A549 (cell line): ENCODE measurements at regions not wholly inside any gene's neighbourhood (a gene's known extent, or its start where the extent isn't known, plus 50 kb on each side); places are given as distances from the start of the nearest gene placed in this dataset.

Experiments
- ATAC-seq, 2 experiments: fragments of 200-7000 bp in 1 of 2; fragments of >200 bp in 1 of 2; cut with Nextera tagmentation in 1 of 2; cut with Tn5 transposase in 1 of 2; 3 replicates each; pipeline versions ENCODE4 v1.8.0 to v1.9.1; 2018 to 2020; ENCODE audit warnings: mild to moderate bottlenecking in 1 of 2, moderate library complexity in 1 of 2
- CTCF ChIA-PET: fragments of 300-600 bp; sonication (Branson Sonifier 250); formaldehyde crosslinking; extraction: SDS; loops from one replicate; lab custom pipeline; 2021; ENCODE audit warnings: antibody characterized with exemption, inconsistent platforms; lab: Yijun Ruan, JAX
- POLR2A ChIA-PET: fragments of 350-600 bp; formaldehyde crosslinking; extraction: SDS; loops from one replicate; lab custom pipeline; 2021; ENCODE audit warnings: antibody characterized with exemption, inconsistent platforms; lab: Yijun Ruan, JAX
- DNase-seq, 2 experiments: peaks; one replicate each; pipeline versions ENCODE4 v3.0.0 to v3.0.0-alpha.2; 2011 to 2016; ENCODE audit warnings: low read depth in 1 of 2, low spot score in 1 of 2
- FAIRE-seq: peaks from 2 replicates; lab custom pipeline; 2011; peaks lifted over from hg19 to GRCh38; lab: Jason Lieb, UNC
- H3K27ac ChIP-seq, 2 experiments: fragments of >200 bp; sonication (Bioruptor Twin); formaldehyde crosslinking; 3 replicates each; pipeline ENCODE4 v1.5.1; 2016 to 2017
- H3K4me1 ChIP-seq: fragments of >200 bp; sonication (Bioruptor Twin); formaldehyde crosslinking; 3 replicates; pipeline ENCODE4 v1.6.1; 2016
- H3K4me2 ChIP-seq: fragments of >200 bp; sonication (Bioruptor Twin); formaldehyde crosslinking; 3 replicates; pipeline ENCODE4 v1.6.1; 2016
- H3K4me3 ChIP-seq: fragments of >200 bp; sonication (Bioruptor Twin); formaldehyde crosslinking; 3 replicates; pipeline ENCODE4 v1.5.1; 2016
- H3K9me3 ChIP-seq: fragments of >200 bp; sonication (Bioruptor Twin); formaldehyde crosslinking; 3 replicates; pipeline ENCODE4 v1.6.1; 2016
- BHLHE40 ChIP-seq: IDR thresholded peaks from 2 replicates; pipeline ENCODE4 v1.6.1; 2012; ENCODE audit warnings: low read depth, low read length, inconsistent platforms
- CEBPB ChIP-seq, 2 experiments: fragments of >200 bp in 1 of 2; sonication (Bioruptor Twin) in 1 of 2; formaldehyde crosslinking in 1 of 2; IDR thresholded peaks; 2 replicates each; pipeline ENCODE4 v1.6.1; 2012 to 2016
- CHD4 ChIP-seq: fragments of 200-600 bp; sonication (generic); IDR thresholded peaks from 2 replicates; pipeline ENCODE4 v1.6.1; 2016; ENCODE audit warnings: antibody characterized with exemption, mild to moderate bottlenecking, borderline replicate concordance
- EHF ChIP-seq: fragments of 250-450 bp; sonication (Bioruptor Pico); IDR thresholded peaks from 2 replicates; pipeline ENCODE4 v1.5.0; 2020; ENCODE audit warnings: mild to moderate bottlenecking
- EHMT2 ChIP-seq: fragments of 200-600 bp; sonication (generic); IDR thresholded peaks from 2 replicates; pipeline ENCODE4 v1.6.1; 2016; ENCODE audit warnings: antibody characterized with exemption, low read depth, mild to moderate bottlenecking, moderate library complexity
- EP300 ChIP-seq, 2 experiments: fragments of >200 bp; sonication (Bioruptor Twin); formaldehyde crosslinking; IDR thresholded peaks; 2 replicates in 1 of 2; 3 replicates in 1 of 2; pipeline ENCODE4 v1.6.1; 2016 to 2017
- ESRRA ChIP-seq: fragments of 150-350 bp; IDR thresholded peaks from 2 replicates; pipeline ENCODE4 v1.6.1; 2014; ENCODE audit warnings: mild to moderate bottlenecking, low read length, borderline replicate concordance
- FOSB ChIP-seq: fragments of 250-450 bp; sonication (Bioruptor Pico); IDR thresholded peaks from 2 replicates; pipeline ENCODE4 v1.5.0; 2020; ENCODE audit warnings: mild to moderate bottlenecking, moderate library complexity
- HEYL ChIP-seq: fragments of 250-450 bp; sonication (Bioruptor Pico); IDR thresholded peaks from 2 replicates; pipeline ENCODE4 v1.8.0; 2021; ENCODE audit warnings: mild to moderate bottlenecking, moderate library complexity
- HOXA7 ChIP-seq: fragments of 250-450 bp; sonication (Bioruptor Pico); IDR thresholded peaks from 2 replicates; pipeline ENCODE4 v1.5.0; 2020; ENCODE audit warnings: mild to moderate bottlenecking, moderate library complexity
- HOXB13 ChIP-seq: fragments of 250-450 bp; sonication (Bioruptor Pico); IDR thresholded peaks from 2 replicates; pipeline ENCODE4 v1.5.0; 2020; ENCODE audit warnings: low read depth, mild to moderate bottlenecking, moderate library complexity
- HOXB5 ChIP-seq: fragments of 250-450 bp; sonication (Bioruptor Pico); IDR thresholded peaks from 2 replicates; pipeline ENCODE4 v1.5.0; 2020; ENCODE audit warnings: mild to moderate bottlenecking, moderate library complexity
- KDM5A ChIP-seq: fragments of 200-600 bp; sonication (generic); IDR thresholded peaks from 2 replicates; pipeline ENCODE4 v1.6.1; 2016; ENCODE audit warnings: antibody characterized with exemption, mild to moderate bottlenecking
- MAZ ChIP-seq: fragments of 150-350 bp; IDR thresholded peaks from 2 replicates; pipeline ENCODE4 v1.6.1; 2014; ENCODE audit warnings: antibody characterized with exemption, low read depth, low read length, borderline replicate concordance
- NR3C1 ChIP-seq: fragments of >200 bp; sonication (Bioruptor Twin); formaldehyde crosslinking; IDR thresholded peaks from 3 replicates; pipeline ENCODE4 v1.6.1; 2017
- PHF8 ChIP-seq: fragments of 200-600 bp; sonication (generic); IDR thresholded peaks from 2 replicates; pipeline ENCODE4 v1.6.1; 2016; ENCODE audit warnings: low read depth, mild to moderate bottlenecking, antibody characterized with exemption, moderate library complexity, borderline replicate concordance
- POLR2A ChIP-seq: IDR thresholded peaks from 2 replicates; pipeline ENCODE4 v1.6.1; 2012; ENCODE audit warnings: mild to moderate bottlenecking, low read length
- RAD21 ChIP-seq, 2 experiments: fragments of >200 bp in 1 of 2; sonication (Bioruptor Twin) in 1 of 2; formaldehyde crosslinking in 1 of 2; IDR thresholded peaks in 1 of 2; conservative IDR thresholded peaks in 1 of 2; 2 replicates in 1 of 2; 3 replicates in 1 of 2; pipeline ENCODE4 v1.6.1; 2012 to 2018; ENCODE audit warnings: inconsistent platforms in 1 of 2
- RARB ChIP-seq: fragments of 250-450 bp; sonication (Bioruptor Pico); IDR thresholded peaks from 2 replicates; pipeline ENCODE4 v1.8.0; 2021; ENCODE audit warnings: mild to moderate bottlenecking, moderate library complexity
- RFX5 ChIP-seq: fragments of 450-650 bp; IDR thresholded peaks from 2 replicates; pipeline ENCODE4 v1.7.1; 2014; ENCODE audit warnings: antibody characterized with exemption, mild to moderate bottlenecking, moderate library complexity
- SMC3 ChIP-seq: fragments of >200 bp; sonication (Bioruptor Twin); formaldehyde crosslinking; IDR thresholded peaks from 3 replicates; pipeline ENCODE4 v1.6.1; 2018; ENCODE audit warnings: inconsistent platforms
- TFCP2L1 ChIP-seq: fragments of 250-450 bp; sonication (Bioruptor Pico); IDR thresholded peaks from 2 replicates; pipeline ENCODE4 v1.5.0; 2021; ENCODE audit warnings: mild to moderate bottlenecking
- TP53 ChIP-seq: fragments of 250-450 bp; sonication (Bioruptor Pico); IDR thresholded peaks from 2 replicates; pipeline ENCODE4 v1.5.0; 2021; ENCODE audit warnings: mild to moderate bottlenecking, moderate library complexity
- USF2 ChIP-seq: fragments of 450-650 bp; IDR thresholded peaks from 2 replicates; pipeline ENCODE4 v1.6.1; 2014; ENCODE audit warnings: antibody characterized with exemption
- ZSCAN20 ChIP-seq: fragments of 250-450 bp; sonication (Bioruptor Pico); IDR thresholded peaks from 2 replicates; pipeline ENCODE4 v1.8.0; 2022; ENCODE audit warnings: mild to moderate bottlenecking, moderate library complexity
- WGBS: methylation state at CpG from one replicate; pipeline ENCODE4 v1.1.6; 2017; ENCODE audit errors: missing lambda C conversion rate; 5-methylcytosine and 5-hydroxymethylcytosine counted together
- TF ChIP-seq, protein P1 (sequence below): fragments of 250-450 bp; sonication (Bioruptor Pico); IDR thresholded peaks from 2 replicates; pipeline ENCODE4 v1.5.0; 2021; ENCODE audit warnings: mild to moderate bottlenecking, moderate library complexity, borderline replicate concordance

DNA sequence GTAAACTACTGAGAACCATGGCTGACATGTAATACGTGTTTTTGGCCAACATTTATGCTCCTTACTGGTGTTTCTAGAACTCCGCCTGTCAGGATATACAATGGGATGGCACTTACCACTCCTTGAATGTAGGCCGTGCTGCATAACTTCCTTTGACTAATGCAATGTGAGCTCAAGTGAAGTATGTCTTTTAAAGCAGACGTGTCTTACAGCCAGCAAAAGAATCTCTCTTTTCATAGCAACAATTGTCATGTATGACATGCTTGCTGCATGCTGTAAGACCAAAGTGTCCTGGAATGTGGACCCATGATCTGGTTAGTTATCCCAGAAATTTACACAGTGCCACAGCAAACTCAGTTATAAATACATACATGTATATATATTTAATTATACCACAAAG lies 1202.7 kb upstream of the PIK3C3 start (continued):
- TF ChIP-seq, protein P1, sequence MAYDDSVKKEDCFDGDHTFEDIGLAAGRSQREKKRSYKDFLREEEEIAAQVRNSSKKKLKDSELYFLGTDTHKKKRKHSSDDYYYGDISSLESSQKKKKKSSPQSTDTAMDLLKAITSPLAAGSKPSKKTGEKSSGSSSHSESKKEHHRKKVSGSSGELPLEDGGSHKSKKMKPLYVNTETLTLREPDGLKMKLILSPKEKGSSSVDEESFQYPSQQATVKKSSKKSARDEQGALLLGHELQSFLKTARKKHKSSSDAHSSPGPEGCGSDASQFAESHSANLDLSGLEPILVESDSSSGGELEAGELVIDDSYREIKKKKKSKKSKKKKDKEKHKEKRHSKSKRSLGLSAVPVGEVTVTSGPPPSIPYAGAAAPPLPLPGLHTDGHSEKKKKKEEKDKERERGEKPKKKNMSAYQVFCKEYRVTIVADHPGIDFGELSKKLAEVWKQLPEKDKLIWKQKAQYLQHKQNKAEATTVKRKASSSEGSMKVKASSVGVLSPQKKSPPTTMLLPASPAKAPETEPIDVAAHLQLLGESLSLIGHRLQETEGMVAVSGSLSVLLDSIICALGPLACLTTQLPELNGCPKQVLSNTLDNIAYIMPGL (CRISPR knock-in tag): no peak
- no peak for TF ChIP-seq BHLHE40
- no peak for TF ChIP-seq TP53 (CRISPR knock-in tag)
- no peak for TF ChIP-seq HOXB13 (CRISPR knock-in tag)
- no peak for TF ChIP-seq TFCP2L1 (CRISPR knock-in tag)
- no peak for TF ChIP-seq RAD21 (conservative IDR thresholded peaks at IDR 0.05 in 1 of 2, IDR thresholded peaks at IDR 0.05 in 1 of 2)
- TF ChIP-seq HEYL (CRISPR knock-in tag): no peak
- no peak for TF ChIP-seq PHF8
- TF ChIP-seq EHF (CRISPR knock-in tag): no peak
- TF ChIP-seq, all 56 proteins: peak for 0

DNA sequence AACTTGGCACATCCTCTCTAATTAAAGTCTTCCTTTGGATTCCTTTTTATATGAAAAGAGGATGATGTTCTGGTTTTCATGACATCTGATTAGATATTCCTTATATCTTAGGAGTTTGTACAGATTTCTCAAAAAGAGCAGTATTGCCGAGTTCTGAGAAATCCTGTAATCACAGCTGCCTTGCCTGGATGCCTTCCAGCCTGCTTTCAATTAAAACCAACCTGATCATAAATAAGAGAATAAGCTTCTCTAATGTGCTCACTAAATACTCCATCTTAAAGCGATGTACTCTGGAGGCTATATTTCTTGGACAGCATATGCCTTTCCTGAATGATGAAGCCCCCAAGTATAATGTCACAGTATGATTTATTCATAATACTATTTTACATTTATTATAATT lies 1203.8 kb upstream of the PIK3C3 start:
- CTCF ChIA-PET: no interaction called here
- Histone ChIP-seq H3K4me1 (no peaks in the 10 kb centered on the region), H3K4me3 (no peak overlapping the region), H3K4me2 (no peak overlapping the region), H3K27ac (no peak overlapping the region), H3K9me3 (no peaks in the 10 kb centered on the region)
- DNase-seq: no peak
- WGBS: 32% methylated on average over 2 of the region's 2 CpGs
- TF ChIP-seq RFX5 (no peak), MAZ (no peak), EHMT2 (no peak), POLR2A (no peak), NR3C1 (no peak), SMC3 (no peak), ZSCAN20 (CRISPR knock-in tag) (no peak)
- TF ChIP-seq, protein P1 (CRISPR knock-in tag): no peak
- POLR2A ChIA-PET: no interaction called here
- ATAC-seq: no peak
- FAIRE-seq: no peak

GRCh38 chr18:40739029-40739428 lies 1216.0 kb upstream of the PIK3C3 start:
- ChIA-PET CTCF (no interaction called here), POLR2A (no interaction called here)
- FAIRE-seq (no peak), ATAC-seq (no peak), DNase-seq (no peak)
- 0% methylated on average over 1 of the region's 1 CpG for WGBS
- Histone ChIP-seq H3K4me2 (no peak overlapping the region), H3K27ac (no peak overlapping the region), H3K9me3 (no peaks in the 10 kb centered on the region), H3K4me3 (no peak overlapping the region), H3K4me1 (no peaks in the 10 kb centered on the region)
- TF ChIP-seq ESRRA (no peak), HEYL (CRISPR knock-in tag) (no peak), KDM5A (no peak), RARB (no peak), FOSB (CRISPR knock-in tag) (no peak), TFCP2L1 (CRISPR knock-in tag) (no peak), HOXB13 (CRISPR knock-in tag) (no peak), BHLHE40 (no peak), CEBPB (IDR thresholded peaks at IDR 0.05) (no peak), SMC3 (no peak), HOXA7 (no peak), CHD4 (no peak), USF2 (no peak), HOXB5 (CRISPR knock-in tag) (no peak), RFX5 (no peak), EP300 (IDR thresholded peaks at IDR 0.05) (no peak)
